ENCODE measurements at regions not wholly inside any gene's neighbourhood (a gene's known extent, or its start where the extent isn't known, plus 50 kb on each side); places are given as distances from the start of the nearest gene placed in this dataset.

DNA sequence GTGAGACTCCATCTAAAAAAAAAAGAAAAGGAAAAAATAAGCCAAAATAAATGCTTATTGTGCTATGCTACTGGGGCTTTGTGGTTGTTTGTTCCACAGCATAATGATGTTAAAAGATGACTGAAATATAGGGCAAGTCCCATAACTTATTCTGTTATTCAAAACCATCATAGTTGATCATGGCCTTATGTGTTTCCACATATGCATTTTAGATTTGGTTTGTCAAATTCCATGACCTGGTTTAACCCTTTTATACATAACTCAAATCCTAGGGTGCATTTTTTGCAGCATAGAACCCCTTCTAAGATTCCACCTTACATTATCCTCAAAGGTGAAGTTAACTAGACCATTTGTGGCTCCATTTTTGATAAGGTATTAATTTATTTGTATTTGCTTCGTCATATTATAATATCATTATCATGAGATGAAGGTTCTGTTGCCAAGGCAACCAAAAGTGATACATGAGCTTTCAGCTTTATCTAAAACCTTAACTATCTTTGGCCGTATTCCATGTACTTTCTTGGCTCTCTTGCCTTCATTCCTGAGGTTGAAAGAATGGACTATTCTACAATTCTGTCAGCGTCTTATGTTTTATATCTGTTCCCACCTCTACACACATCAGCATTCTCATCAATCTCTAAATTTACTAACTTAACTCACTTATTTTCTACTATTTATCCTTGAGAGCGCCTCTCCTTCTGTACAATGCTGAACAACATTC lies 138.7 kb upstream of the DYRK2 start:
- Histone ChIP-seq H3K36me3 (ENCODE audit: control insufficient read depth, insufficient read depth, low read length) (no peaks in the 10 kb centered on the region), H4K20me1 (replicated peaks; ENCODE audit: control insufficient read depth, insufficient read depth, low read length) (no peaks in the 10 kb centered on the region), H3K9ac (ENCODE audit: insufficient read depth in 1 of 2, low read depth in 2 of 2, low read length in 2 of 2) (no peak overlapping the region), H3K9me3 (replicated peaks; ENCODE audit: control insufficient read depth, insufficient read depth, low read depth, low read length) (no peaks in the 10 kb centered on the region), H3K4me1 (replicated peaks in 1 of 2; ENCODE audit: control insufficient read depth in 2 of 2, insufficient read depth in 2 of 2, low read length in 2 of 2) (no peaks in the 10 kb centered on the region), H3K79me2 (ENCODE audit: control insufficient read depth, insufficient read depth, low read length) (no peaks in the 10 kb centered on the region), H3K4me2 (ENCODE audit: insufficient read depth, low read length) (no peak overlapping the region), H3K27ac (ENCODE audit: extremely low read depth, low read depth, low read length) (no peak overlapping the region), H3K4me3 (no peak overlapping the region), H3K9me1 (ENCODE audit: control insufficient read depth, insufficient read depth, low read length) (no peaks in the 10 kb centered on the region), H3K27me3 (ENCODE audit: control insufficient read depth in 2 of 2, insufficient read depth in 2 of 2, low read length in 2 of 2) (0 out of 5 replicates have a peak, but pooled peaks cover 0 to 4% of the 10 kb centered on the region in 2 experiments), H2AFZ (ENCODE audit: low read depth, low read length) (no peak overlapping the region)
- intact Hi-C loops (cut with micrococcal nuclease) (no loop called here), in situ Hi-C loops (cut with MboI) (no loop called here)
- no peak for DNase-seq (ENCODE audit: extremely low read depth in 1 of 4, low spot score in 3 of 4)
- ChIA-PET POLR2A (no interaction called here), CTCF (ENCODE audit: low intra/inter-chr PET ratio) (no interaction called here)
- no peak for FAIRE-seq
- no TSS peak for BruUV-seq (replicated peaks)
- TF ChIP-seq RFX1 (IDR thresholded peaks at IDR 0.05) (peak; percentile 40; the same call in 1 of the 2 replicates), SAFB2 (IDR thresholded peaks at IDR 0.05; ENCODE audit: borderline replicate concordance, low read depth, low read length, severe bottlenecking) (no peak)
- 0% methylated on average over 4 of the region's 4 CpGs for WGBS (ENCODE audit: insufficient coverage, low coverage, missing lambda C conversion rate)
- ATAC-seq, result no peak

DNA sequence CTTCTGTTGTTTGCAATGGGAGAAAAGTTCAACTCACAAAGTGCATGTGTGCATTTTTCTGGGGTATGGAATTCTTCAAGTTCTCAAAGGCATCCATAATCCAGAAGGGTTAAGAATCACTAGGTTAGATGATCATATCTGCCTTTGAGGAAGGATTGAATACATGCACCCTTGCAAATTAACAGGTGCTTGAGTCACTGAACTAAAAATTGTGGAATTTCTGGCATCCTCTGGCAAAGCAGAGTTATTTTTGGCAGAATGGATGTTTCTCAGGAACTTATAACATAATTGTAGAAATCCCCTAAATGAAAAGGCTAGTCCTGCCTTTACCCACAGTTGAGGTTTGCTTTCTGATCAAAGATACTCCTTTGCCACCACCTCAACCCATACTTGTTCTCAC lies 136.5 kb upstream of the DYRK2 start:
- no peak overlapping the region for H3K4me3 ChIP-seq
- H3K27ac ChIP-seq (ENCODE audit: extremely low read depth, low read depth, low read length), result no peak overlapping the region
- BruUV-seq (replicated peaks), result no TSS peak
- no peak for ATAC-seq
- H3K4me1 ChIP-seq (replicated peaks in 1 of 2; ENCODE audit: control insufficient read depth in 2 of 2, insufficient read depth in 2 of 2, low read length in 2 of 2), result no peaks in the 10 kb centered on the region
- no peaks in the 10 kb centered on the region for H3K9me1 ChIP-seq (ENCODE audit: control insufficient read depth, insufficient read depth, low read length)
- FAIRE-seq, result no peak
- H3K9me3 ChIP-seq (replicated peaks; ENCODE audit: control insufficient read depth, insufficient read depth, low read depth, low read length), result no peaks in the 10 kb centered on the region
- no peak overlapping the region for H3K9ac ChIP-seq (ENCODE audit: insufficient read depth in 1 of 2, low read depth in 2 of 2, low read length in 2 of 2)
- H2AFZ ChIP-seq (ENCODE audit: low read depth, low read length), result no peak overlapping the region
- ChIA-PET POLR2A (interaction anchor here (0.7 kb wide), 2 partner anchors 182 to 786 kb away, joined by 3 to 5 read pairs; no protein-coding TSS in a partner anchor), CTCF (ENCODE audit: low intra/inter-chr PET ratio) (no interaction called here)
- no peak overlapping the region for H3K4me2 ChIP-seq (ENCODE audit: insufficient read depth, low read length)
- peaks cover 3 to 18% of the 10 kb centered on the region in 2 experiments; a peak in 4 of 5 replicates for H3K27me3 ChIP-seq (ENCODE audit: control insufficient read depth in 2 of 2, insufficient read depth in 2 of 2, low read length in 2 of 2)
- intact Hi-C loops (cut with micrococcal nuclease), result no loop called here
- no peaks in the 10 kb centered on the region for H4K20me1 ChIP-seq (replicated peaks; ENCODE audit: control insufficient read depth, insufficient read depth, low read length)
- H3K79me2 ChIP-seq (ENCODE audit: control insufficient read depth, insufficient read depth, low read length), result no peaks in the 10 kb centered on the region
- H3K36me3 ChIP-seq (ENCODE audit: control insufficient read depth, insufficient read depth, low read length), result no peaks in the 10 kb centered on the region
- TF ChIP-seq NCOR1 (IDR thresholded peaks at IDR 0.05), result no peak
- TF ChIP-seq, protein P1, sequence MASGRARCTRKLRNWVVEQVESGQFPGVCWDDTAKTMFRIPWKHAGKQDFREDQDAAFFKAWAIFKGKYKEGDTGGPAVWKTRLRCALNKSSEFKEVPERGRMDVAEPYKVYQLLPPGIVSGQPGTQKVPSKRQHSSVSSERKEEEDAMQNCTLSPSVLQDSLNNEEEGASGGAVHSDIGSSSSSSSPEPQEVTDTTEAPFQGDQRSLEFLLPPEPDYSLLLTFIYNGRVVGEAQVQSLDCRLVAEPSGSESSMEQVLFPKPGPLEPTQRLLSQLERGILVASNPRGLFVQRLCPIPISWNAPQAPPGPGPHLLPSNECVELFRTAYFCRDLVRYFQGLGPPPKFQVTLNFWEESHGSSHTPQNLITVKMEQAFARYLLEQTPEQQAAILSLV (tag; IDR thresholded peaks at IDR 0.05), result no peak
- no peak for TF ChIP-seq PTBP1 (IDR thresholded peaks at IDR 0.05; ENCODE audit: low read depth, low read length)
- no peak for TF ChIP-seq TOE1 (IDR thresholded peaks at IDR 0.05; ENCODE audit: borderline replicate concordance)
- TF ChIP-seq TOE1 (CRISPR knock-in tag; IDR thresholded peaks at IDR 0.05; ENCODE audit: borderline replicate concordance, low read depth), result no peak
- TF ChIP-seq ZFP36 (IDR thresholded peaks at IDR 0.05; ENCODE audit: low read depth, low read length, partially characterized antibody), result no peak
- no peak for TF ChIP-seq HDAC1 (IDR thresholded peaks at IDR 0.05)
- TF ChIP-seq ZEB2 (IDR thresholded peaks at IDR 0.05), result no peak
- DNase-seq (ENCODE audit: extremely low read depth in 1 of 4, low spot score in 3 of 4), result no peak
- in situ Hi-C loops (cut with MboI), result no loop called here

Measured in K562 (cell line).